WTC11 (cell line): ENCODE measurements at regions not wholly inside any gene's neighbourhood (a gene's known extent, or its start where the extent isn't known, plus 50 kb on each side); places are given as distances from the start of the nearest gene placed in this dataset.

ENCODE experiments used
- ATAC-seq: fragments of 200-7000 bp; cut with Tn5 transposase; 2 replicates; pipeline ENCODE4 v1.10.0; 2021; ENCODE audit warnings: mild to moderate bottlenecking, moderate library complexity
- CTCF ChIA-PET: fragments of 300-600 bp; sonication (Branson Sonifier 250); formaldehyde crosslinking; loops from one replicate; lab custom pipeline; 2021; ENCODE audit warnings: antibody characterized with exemption; lab: Charles Lee
- POLR2A ChIA-PET: fragments of 350-600 bp; sonication (Branson Sonifier 250); formaldehyde crosslinking; loops from one replicate; lab custom pipeline; 2021; ENCODE audit warnings: antibody characterized with exemption; lab: Charles Lee
- DNase-seq: peaks from one replicate; pipeline ENCODE4 v3.0.0; 2021; ENCODE audit warnings: low spot score
- H3K27ac Mint-ChIP-seq: 2 replicates; pipeline ENCODE4 v1.8.0; 2021; ENCODE audit warnings: mixed read lengths
- H3K27me3 Mint-ChIP-seq: 2 replicates; pipeline ENCODE4 v1.8.0; 2021; ENCODE audit warnings: low read depth, mild to moderate bottlenecking, moderate library complexity, mixed read lengths
- H3K36me3 Mint-ChIP-seq: 2 replicates; pipeline ENCODE4 v1.8.0; 2021; ENCODE audit warnings: mixed read lengths
- H3K4me1 Mint-ChIP-seq: 2 replicates; pipeline ENCODE4 v1.8.0; 2022; ENCODE audit warnings: mixed read lengths
- H3K4me3 Mint-ChIP-seq: 2 replicates; pipeline ENCODE4 v1.8.0; 2021; ENCODE audit warnings: mild to moderate bottlenecking, moderate library complexity, mixed read lengths
- H3K9me3 Mint-ChIP-seq: 2 replicates; pipeline ENCODE4 v1.8.0; 2021; ENCODE audit warnings: mixed read lengths
- AR ChIP-seq: fragments of 250-450 bp; sonication (Bioruptor Pico); IDR thresholded peaks from 2 replicates; pipeline ENCODE4 v1.9.0; 2021; ENCODE audit warnings: mild to moderate bottlenecking
- CDX4 ChIP-seq: fragments of 250-450 bp; sonication (Bioruptor Pico); IDR thresholded peaks from 2 replicates; pipeline ENCODE4 v1.9.0; 2021; ENCODE audit warnings: moderate library complexity, mild to moderate bottlenecking, inconsistent platforms, borderline replicate concordance
- FOXP1 ChIP-seq: sonication (generic); formaldehyde crosslinking; IDR thresholded peaks from 2 replicates; pipeline ENCODE4 v1.8.0; 2022; ENCODE audit warnings: missing genetic modification reagents, mild to moderate bottlenecking, moderate library complexity, borderline replicate concordance
- MXD4 ChIP-seq: fragments of 250-450 bp; sonication (Bioruptor Pico); IDR thresholded peaks from 2 replicates; pipeline ENCODE4 v1.8.0; 2021; ENCODE audit warnings: mild to moderate bottlenecking, moderate library complexity, borderline replicate concordance
- MYBL2 ChIP-seq: sonication (generic); formaldehyde crosslinking; IDR thresholded peaks from 2 replicates; pipeline ENCODE4 v1.8.1; 2023; ENCODE audit warnings: mild to moderate bottlenecking, moderate library complexity, missing genetic modification reagents
- STAT6 ChIP-seq: sonication (generic); formaldehyde crosslinking; conservative IDR thresholded peaks from 2 replicates; pipeline ENCODE4 v1.8.1; 2023; ENCODE audit warnings: mild to moderate bottlenecking, low read depth, missing genetic modification reagents, moderate library complexity
- USF1 ChIP-seq: sonication (generic); formaldehyde crosslinking; IDR thresholded peaks from 2 replicates; pipeline ENCODE4 v1.8.0; 2022; ENCODE audit warnings: mild to moderate bottlenecking, missing genetic modification reagents
- ZMAT4 ChIP-seq: fragments of 250-450 bp; sonication (Bioruptor Pico); IDR thresholded peaks from 2 replicates; pipeline ENCODE4 v1.9.0; 2021; ENCODE audit warnings: mild to moderate bottlenecking
- TF ChIP-seq, protein P1 (sequence below): fragments of 250-450 bp; sonication (Bioruptor Pico); IDR thresholded peaks from 2 replicates; pipeline ENCODE4 v1.9.0; 2021; ENCODE audit warnings: mild to moderate bottlenecking, borderline replicate concordance
- TF ChIP-seq, protein P2 (sequence below): sonication (generic); formaldehyde crosslinking; IDR thresholded peaks from 2 replicates; pipeline ENCODE4 v1.8.1; 2023; ENCODE audit warnings: mild to moderate bottlenecking, missing genetic modification reagents, moderate library complexity

- no peak overlapping the region for H3K4me3 Mint-ChIP-seq
- DNase-seq, result no peak
- no peaks in the 10 kb centered on the region; the same call in 1 of the 2 replicates for H3K27me3 Mint-ChIP-seq
- no peak overlapping the region for H3K27ac Mint-ChIP-seq
- H3K4me1 Mint-ChIP-seq, result 0 out of 2 replicates have a peak, but pooled peaks cover 2% of the 10 kb centered on the region
- POLR2A ChIA-PET, result no interaction called here
- TF ChIP-seq FOXP1 (no peak), MXD4 (CRISPR knock-in tag) (no peak), ZMAT4 (no peak), STAT6 (CRISPR knock-in tag) (no peak), MYBL2 (no peak), USF1 (no peak), AR (no peak), CDX4 (CRISPR knock-in tag) (no peak)
- TF ChIP-seq, protein P1, sequence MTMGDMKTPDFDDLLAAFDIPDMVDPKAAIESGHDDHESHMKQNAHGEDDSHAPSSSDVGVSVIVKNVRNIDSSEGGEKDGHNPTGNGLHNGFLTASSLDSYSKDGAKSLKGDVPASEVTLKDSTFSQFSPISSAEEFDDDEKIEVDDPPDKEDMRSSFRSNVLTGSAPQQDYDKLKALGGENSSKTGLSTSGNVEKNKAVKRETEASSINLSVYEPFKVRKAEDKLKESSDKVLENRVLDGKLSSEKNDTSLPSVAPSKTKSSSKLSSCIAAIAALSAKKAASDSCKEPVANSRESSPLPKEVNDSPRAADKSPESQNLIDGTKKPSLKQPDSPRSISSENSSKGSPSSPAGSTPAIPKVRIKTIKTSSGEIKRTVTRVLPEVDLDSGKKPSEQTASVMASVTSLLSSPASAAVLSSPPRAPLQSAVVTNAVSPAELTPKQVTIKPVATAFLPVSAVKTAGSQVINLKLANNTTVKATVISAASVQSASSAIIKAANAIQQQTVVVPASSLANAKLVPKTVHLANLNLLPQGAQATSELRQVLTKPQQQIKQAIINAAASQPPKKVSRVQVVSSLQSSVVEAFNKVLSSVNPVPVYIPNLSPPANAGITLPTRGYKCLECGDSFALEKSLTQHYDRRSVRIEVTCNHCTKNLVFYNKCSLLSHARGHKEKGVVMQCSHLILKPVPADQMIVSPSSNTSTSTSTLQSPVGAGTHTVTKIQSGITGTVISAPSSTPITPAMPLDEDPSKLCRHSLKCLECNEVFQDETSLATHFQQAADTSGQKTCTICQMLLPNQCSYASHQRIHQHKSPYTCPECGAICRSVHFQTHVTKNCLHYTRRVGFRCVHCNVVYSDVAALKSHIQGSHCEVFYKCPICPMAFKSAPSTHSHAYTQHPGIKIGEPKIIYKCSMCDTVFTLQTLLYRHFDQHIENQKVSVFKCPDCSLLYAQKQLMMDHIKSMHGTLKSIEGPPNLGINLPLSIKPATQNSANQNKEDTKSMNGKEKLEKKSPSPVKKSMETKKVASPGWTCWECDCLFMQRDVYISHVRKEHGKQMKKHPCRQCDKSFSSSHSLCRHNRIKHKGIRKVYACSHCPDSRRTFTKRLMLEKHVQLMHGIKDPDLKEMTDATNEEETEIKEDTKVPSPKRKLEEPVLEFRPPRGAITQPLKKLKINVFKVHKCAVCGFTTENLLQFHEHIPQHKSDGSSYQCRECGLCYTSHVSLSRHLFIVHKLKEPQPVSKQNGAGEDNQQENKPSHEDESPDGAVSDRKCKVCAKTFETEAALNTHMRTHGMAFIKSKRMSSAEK (CRISPR knock-in tag), result no peak
- TF ChIP-seq, protein P2, sequence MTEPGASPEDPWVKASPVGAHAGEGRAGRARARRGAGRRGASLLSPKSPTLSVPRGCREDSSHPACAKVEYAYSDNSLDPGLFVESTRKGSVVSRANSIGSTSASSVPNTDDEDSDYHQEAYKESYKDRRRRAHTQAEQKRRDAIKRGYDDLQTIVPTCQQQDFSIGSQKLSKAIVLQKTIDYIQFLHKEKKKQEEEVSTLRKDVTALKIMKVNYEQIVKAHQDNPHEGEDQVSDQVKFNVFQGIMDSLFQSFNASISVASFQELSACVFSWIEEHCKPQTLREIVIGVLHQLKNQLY (CRISPR knock-in tag), result no peak
- peaks cover 46% of the 10 kb centered on the region for H3K9me3 Mint-ChIP-seq
- CTCF ChIA-PET, result no interaction called here
- peaks cover 12% of the 10 kb centered on the region for H3K36me3 Mint-ChIP-seq
- ATAC-seq, result no peak
Observed at GRCh38 chr3:6204891-6205290, 656.0 kb upstream of the GRM7 start.
